WTC11 (cell line): ENCODE measurements at regions not wholly inside any gene's neighbourhood (a gene's known extent, or its start where the extent isn't known, plus 50 kb on each side); places are given as distances from the start of the nearest gene placed in this dataset.

Experiments used
- ESRRA ChIP-seq: sonication (generic); formaldehyde crosslinking; IDR thresholded peaks from 2 replicates; pipeline ENCODE4 v1.8.1; 2022; ENCODE audit warnings: mild to moderate bottlenecking, missing genetic modification reagents, borderline replicate concordance
- JUN ChIP-seq: sonication (generic); formaldehyde crosslinking; IDR thresholded peaks from 2 replicates; pipeline ENCODE4 v1.8.0; 2023; ENCODE audit warnings: mild to moderate bottlenecking, missing genetic modification reagents
- NFE2L1 ChIP-seq: sonication (generic); formaldehyde crosslinking; IDR thresholded peaks from 2 replicates; pipeline ENCODE4 v1.8.1; 2023; ENCODE audit warnings: missing genetic modification reagents
- SMAD4 ChIP-seq: sonication (generic); formaldehyde crosslinking; IDR thresholded peaks from 2 replicates; pipeline ENCODE4 v1.8.0; 2022; ENCODE audit warnings: mild to moderate bottlenecking, missing genetic modification reagents
- TCF7 ChIP-seq: sonication (generic); formaldehyde crosslinking; IDR thresholded peaks from 2 replicates; pipeline ENCODE4 v1.8.0; 2022; ENCODE audit warnings: mild to moderate bottlenecking, low read depth, missing genetic modification reagents, moderate library complexity
- ZNF263 ChIP-seq: sonication (generic); formaldehyde crosslinking; IDR thresholded peaks from 2 replicates; pipeline ENCODE4 v1.8.1; 2022; ENCODE audit warnings: low read depth, mild to moderate bottlenecking, moderate library complexity, missing genetic modification reagents
- TF ChIP-seq, protein P1 (sequence below): fragments of 200-600 bp; IDR thresholded peaks from 2 replicates; pipeline ENCODE4 v1.8.0; 2022; ENCODE audit warnings: antibody characterized with exemption
- TF ChIP-seq, protein P2 (sequence below): sonication (generic); formaldehyde crosslinking; IDR thresholded peaks from 2 replicates; pipeline ENCODE4 v1.8.1; 2022; ENCODE audit warnings: low read depth, missing genetic modification reagents, borderline replicate concordance
- TF ChIP-seq, protein P3 (sequence below): sonication (generic); formaldehyde crosslinking; IDR thresholded peaks from 2 replicates; pipeline ENCODE4 v1.8.1; 2023; ENCODE audit warnings: mild to moderate bottlenecking, missing genetic modification reagents, borderline replicate concordance
- TF ChIP-seq, protein P4 (sequence below): sonication (generic); formaldehyde crosslinking; IDR thresholded peaks from 2 replicates; pipeline ENCODE4 v1.8.1; 2023; ENCODE audit warnings: mild to moderate bottlenecking, missing genetic modification reagents, moderate library complexity
- TF ChIP-seq, protein P5 (sequence below): sonication (generic); formaldehyde crosslinking; IDR thresholded peaks from 2 replicates; pipeline ENCODE4 v1.8.0; 2022; ENCODE audit warnings: mild to moderate bottlenecking, missing genetic modification reagents
- TF ChIP-seq, protein P6 (sequence below): sonication (generic); formaldehyde crosslinking; IDR thresholded peaks from 2 replicates; pipeline ENCODE4 v1.8.1; 2023; ENCODE audit warnings: mild to moderate bottlenecking, missing genetic modification reagents
- TF ChIP-seq, protein P7 (sequence below): sonication (generic); formaldehyde crosslinking; IDR thresholded peaks from 2 replicates; pipeline ENCODE4 v1.8.0; 2022; ENCODE audit warnings: mild to moderate bottlenecking, missing genetic modification reagents

DNA sequence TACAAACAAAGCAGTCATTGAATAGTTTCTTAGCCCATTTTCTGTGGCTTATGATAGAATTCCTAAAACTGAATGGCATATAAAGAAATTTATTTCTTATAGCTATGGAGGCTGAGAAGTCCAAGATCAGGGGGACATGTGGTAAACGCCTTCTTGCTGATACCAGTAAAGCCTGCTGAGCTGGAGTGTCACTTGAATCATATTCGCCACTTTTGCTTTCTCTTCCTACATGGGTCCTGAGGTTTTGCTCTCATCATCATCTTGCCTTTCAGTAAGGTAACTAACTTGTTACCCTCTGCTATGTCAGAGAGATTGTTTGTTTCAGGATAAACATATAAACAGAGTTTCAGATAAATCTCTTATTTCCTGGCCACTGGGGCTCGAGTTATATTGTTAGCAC lies 203.3 kb upstream of the DMRT1 start:
- TF ChIP-seq SMAD4 (CRISPR knock-in tag) (no peak), ZNF263 (CRISPR knock-in tag) (no peak), TCF7 (CRISPR knock-in tag) (no peak), NFE2L1 (CRISPR knock-in tag) (no peak), ESRRA (CRISPR knock-in tag) (no peak), JUN (CRISPR knock-in tag) (no peak)
- TF ChIP-seq, protein P1, sequence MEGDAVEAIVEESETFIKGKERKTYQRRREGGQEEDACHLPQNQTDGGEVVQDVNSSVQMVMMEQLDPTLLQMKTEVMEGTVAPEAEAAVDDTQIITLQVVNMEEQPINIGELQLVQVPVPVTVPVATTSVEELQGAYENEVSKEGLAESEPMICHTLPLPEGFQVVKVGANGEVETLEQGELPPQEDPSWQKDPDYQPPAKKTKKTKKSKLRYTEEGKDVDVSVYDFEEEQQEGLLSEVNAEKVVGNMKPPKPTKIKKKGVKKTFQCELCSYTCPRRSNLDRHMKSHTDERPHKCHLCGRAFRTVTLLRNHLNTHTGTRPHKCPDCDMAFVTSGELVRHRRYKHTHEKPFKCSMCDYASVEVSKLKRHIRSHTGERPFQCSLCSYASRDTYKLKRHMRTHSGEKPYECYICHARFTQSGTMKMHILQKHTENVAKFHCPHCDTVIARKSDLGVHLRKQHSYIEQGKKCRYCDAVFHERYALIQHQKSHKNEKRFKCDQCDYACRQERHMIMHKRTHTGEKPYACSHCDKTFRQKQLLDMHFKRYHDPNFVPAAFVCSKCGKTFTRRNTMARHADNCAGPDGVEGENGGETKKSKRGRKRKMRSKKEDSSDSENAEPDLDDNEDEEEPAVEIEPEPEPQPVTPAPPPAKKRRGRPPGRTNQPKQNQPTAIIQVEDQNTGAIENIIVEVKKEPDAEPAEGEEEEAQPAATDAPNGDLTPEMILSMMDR = no peak
- TF ChIP-seq, protein P2, sequence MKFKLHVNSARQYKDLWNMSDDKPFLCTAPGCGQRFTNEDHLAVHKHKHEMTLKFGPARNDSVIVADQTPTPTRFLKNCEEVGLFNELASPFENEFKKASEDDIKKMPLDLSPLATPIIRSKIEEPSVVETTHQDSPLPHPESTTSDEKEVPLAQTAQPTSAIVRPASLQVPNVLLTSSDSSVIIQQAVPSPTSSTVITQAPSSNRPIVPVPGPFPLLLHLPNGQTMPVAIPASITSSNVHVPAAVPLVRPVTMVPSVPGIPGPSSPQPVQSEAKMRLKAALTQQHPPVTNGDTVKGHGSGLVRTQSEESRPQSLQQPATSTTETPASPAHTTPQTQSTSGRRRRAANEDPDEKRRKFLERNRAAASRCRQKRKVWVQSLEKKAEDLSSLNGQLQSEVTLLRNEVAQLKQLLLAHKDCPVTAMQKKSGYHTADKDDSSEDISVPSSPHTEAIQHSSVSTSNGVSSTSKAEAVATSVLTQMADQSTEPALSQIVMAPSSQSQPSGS (CRISPR knock-in tag) = no peak
- TF ChIP-seq, protein P3, sequence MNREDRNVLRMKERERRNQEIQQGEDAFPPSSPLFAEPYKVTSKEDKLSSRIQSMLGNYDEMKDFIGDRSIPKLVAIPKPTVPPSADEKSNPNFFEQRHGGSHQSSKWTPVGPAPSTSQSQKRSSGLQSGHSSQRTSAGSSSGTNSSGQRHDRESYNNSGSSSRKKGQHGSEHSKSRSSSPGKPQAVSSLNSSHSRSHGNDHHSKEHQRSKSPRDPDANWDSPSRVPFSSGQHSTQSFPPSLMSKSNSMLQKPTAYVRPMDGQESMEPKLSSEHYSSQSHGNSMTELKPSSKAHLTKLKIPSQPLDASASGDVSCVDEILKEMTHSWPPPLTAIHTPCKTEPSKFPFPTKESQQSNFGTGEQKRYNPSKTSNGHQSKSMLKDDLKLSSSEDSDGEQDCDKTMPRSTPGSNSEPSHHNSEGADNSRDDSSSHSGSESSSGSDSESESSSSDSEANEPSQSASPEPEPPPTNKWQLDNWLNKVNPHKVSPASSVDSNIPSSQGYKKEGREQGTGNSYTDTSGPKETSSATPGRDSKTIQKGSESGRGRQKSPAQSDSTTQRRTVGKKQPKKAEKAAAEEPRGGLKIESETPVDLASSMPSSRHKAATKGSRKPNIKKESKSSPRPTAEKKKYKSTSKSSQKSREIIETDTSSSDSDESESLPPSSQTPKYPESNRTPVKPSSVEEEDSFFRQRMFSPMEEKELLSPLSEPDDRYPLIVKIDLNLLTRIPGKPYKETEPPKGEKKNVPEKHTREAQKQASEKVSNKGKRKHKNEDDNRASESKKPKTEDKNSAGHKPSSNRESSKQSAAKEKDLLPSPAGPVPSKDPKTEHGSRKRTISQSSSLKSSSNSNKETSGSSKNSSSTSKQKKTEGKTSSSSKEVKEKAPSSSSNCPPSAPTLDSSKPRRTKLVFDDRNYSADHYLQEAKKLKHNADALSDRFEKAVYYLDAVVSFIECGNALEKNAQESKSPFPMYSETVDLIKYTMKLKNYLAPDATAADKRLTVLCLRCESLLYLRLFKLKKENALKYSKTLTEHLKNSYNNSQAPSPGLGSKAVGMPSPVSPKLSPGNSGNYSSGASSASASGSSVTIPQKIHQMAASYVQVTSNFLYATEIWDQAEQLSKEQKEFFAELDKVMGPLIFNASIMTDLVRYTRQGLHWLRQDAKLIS (CRISPR knock-in tag) = no peak
- TF ChIP-seq, protein P4, sequence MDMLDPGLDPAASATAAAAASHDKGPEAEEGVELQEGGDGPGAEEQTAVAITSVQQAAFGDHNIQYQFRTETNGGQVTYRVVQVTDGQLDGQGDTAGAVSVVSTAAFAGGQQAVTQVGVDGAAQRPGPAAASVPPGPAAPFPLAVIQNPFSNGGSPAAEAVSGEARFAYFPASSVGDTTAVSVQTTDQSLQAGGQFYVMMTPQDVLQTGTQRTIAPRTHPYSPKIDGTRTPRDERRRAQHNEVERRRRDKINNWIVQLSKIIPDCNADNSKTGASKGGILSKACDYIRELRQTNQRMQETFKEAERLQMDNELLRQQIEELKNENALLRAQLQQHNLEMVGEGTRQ (CRISPR knock-in tag) = no peak
- TF ChIP-seq, protein P5, sequence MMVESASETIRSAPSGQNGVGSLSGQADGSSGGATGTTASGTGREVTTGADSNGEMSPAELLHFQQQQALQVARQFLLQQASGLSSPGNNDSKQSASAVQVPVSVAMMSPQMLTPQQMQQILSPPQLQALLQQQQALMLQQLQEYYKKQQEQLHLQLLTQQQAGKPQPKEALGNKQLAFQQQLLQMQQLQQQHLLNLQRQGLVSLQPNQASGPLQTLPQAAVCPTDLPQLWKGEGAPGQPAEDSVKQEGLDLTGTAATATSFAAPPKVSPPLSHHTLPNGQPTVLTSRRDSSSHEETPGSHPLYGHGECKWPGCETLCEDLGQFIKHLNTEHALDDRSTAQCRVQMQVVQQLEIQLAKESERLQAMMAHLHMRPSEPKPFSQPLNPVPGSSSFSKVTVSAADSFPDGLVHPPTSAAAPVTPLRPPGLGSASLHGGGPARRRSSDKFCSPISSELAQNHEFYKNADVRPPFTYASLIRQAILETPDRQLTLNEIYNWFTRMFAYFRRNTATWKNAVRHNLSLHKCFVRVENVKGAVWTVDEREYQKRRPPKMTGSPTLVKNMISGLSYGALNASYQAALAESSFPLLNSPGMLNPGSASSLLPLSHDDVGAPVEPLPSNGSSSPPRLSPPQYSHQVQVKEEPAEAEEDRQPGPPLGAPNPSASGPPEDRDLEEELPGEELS = no peak
- TF ChIP-seq, protein P6, sequence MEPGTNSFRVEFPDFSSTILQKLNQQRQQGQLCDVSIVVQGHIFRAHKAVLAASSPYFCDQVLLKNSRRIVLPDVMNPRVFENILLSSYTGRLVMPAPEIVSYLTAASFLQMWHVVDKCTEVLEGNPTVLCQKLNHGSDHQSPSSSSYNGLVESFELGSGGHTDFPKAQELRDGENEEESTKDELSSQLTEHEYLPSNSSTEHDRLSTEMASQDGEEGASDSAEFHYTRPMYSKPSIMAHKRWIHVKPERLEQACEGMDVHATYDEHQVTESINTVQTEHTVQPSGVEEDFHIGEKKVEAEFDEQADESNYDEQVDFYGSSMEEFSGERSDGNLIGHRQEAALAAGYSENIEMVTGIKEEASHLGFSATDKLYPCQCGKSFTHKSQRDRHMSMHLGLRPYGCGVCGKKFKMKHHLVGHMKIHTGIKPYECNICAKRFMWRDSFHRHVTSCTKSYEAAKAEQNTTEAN (CRISPR knock-in tag) = no peak
- TF ChIP-seq, protein P7, sequence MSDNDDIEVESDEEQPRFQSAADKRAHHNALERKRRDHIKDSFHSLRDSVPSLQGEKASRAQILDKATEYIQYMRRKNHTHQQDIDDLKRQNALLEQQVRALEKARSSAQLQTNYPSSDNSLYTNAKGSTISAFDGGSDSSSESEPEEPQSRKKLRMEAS (CRISPR knock-in tag) = no peak
